Liver (tissue), 8 donors: ENCODE measurements at regions not wholly inside any gene's neighbourhood (a gene's known extent, or its start where the extent isn't known, plus 50 kb on each side); places are given as distances from the start of the nearest gene placed in this dataset.

Experiments
- DNase-seq: peaks from one replicate; pipeline ENCODE4 v3.0.0-alpha.2; 2017; ENCODE audit warnings: low spot score
- H3K27ac ChIP-seq, 2 donors: one replicate each; pipeline ENCODE4 v1.7.0; 2013; ENCODE audit warnings: inconsistent platforms in 2 of 2, low read length in 2 of 2, control low read depth in 1 of 2, low read depth in 1 of 2, mild to moderate bottlenecking in 1 of 2
- H3K27me3 ChIP-seq, 4 donors: one replicate each; pipeline versions ENCODE4 v1.6.1 to v1.7.0; 2013; ENCODE audit warnings: low read length in 3 of 4, inconsistent platforms in 1 of 4, mild to moderate bottlenecking in 1 of 4, moderate library complexity in 1 of 4; ENCODE audit not compliant: control insufficient read depth in 4 of 4, insufficient read depth in 4 of 4
- H3K36me3 ChIP-seq, 4 donors: one replicate each; pipeline versions ENCODE4 v1.6.1 to v1.7.0; 2013; ENCODE audit warnings: low read length in 3 of 4, mild to moderate bottlenecking in 3 of 4, low read depth in 1 of 4, moderate library complexity in 1 of 4; ENCODE audit not compliant: control insufficient read depth in 4 of 4, insufficient read depth in 3 of 4
- H3K4me1 ChIP-seq, 4 donors: one replicate each; pipeline versions ENCODE4 v1.6.1 to v1.7.0; 2013; ENCODE audit warnings: low read length in 3 of 4, mild to moderate bottlenecking in 3 of 4, moderate library complexity in 1 of 4; ENCODE audit not compliant: control insufficient read depth in 4 of 4, insufficient read depth in 4 of 4
- H3K4me3 ChIP-seq, 3 donors: one replicate each; pipeline versions ENCODE4 v1.6.1 to v1.7.0; 2013; ENCODE audit warnings: low read length in 3 of 3, control low read depth in 1 of 3, low read depth in 1 of 3, mild to moderate bottlenecking in 1 of 3
- H3K9ac ChIP-seq, 2 donors: one replicate each; pipeline ENCODE4 v1.7.0; 2013; ENCODE audit warnings: low read length in 2 of 2, mild to moderate bottlenecking in 2 of 2, moderate library complexity in 2 of 2, control low read depth in 1 of 2, low read depth in 1 of 2
- H3K9me3 ChIP-seq, 4 donors: one replicate each; pipeline versions ENCODE4 v1.6.1 to v1.7.0; 2013; ENCODE audit warnings: low read length in 3 of 4; ENCODE audit not compliant: control insufficient read depth in 4 of 4
- CTCF ChIP-seq: fragments of 150-350 bp; IDR thresholded peaks from 2 replicates; pipeline ENCODE4 v1.5.1; 2017; ENCODE audit warnings: improper control_type of control experiment, low read depth, low read length; ENCODE audit not compliant: missing input control
- EGR1 ChIP-seq, 2 donors: IDR thresholded peaks; 2 replicates each; pipeline ENCODE4 v1.6.1; 2016 to 2018; ENCODE audit warnings: antibody characterized with exemption in 2 of 2, low read depth in 2 of 2
- FOXA1 ChIP-seq: IDR thresholded peaks from 2 replicates; pipeline ENCODE4 v1.6.1; 2016; ENCODE audit warnings: antibody characterized with exemption
- FOXA2 ChIP-seq: IDR thresholded peaks from 2 replicates; pipeline ENCODE4 v1.6.1; 2016; ENCODE audit warnings: antibody characterized with exemption
- GABPA ChIP-seq, 2 donors: IDR thresholded peaks in 1 of 2; conservative IDR thresholded peaks in 1 of 2; 2 replicates each; pipeline ENCODE4 v1.6.1; 2016; ENCODE audit warnings: antibody characterized with exemption in 2 of 2, mild to moderate bottlenecking in 1 of 2, moderate library complexity in 1 of 2
- HNF4A ChIP-seq, 2 donors: conservative IDR thresholded peaks; 2 replicates each; pipeline ENCODE4 v1.6.1; 2016; ENCODE audit warnings: antibody characterized with exemption in 2 of 2, mild to moderate bottlenecking in 2 of 2
- HNF4G ChIP-seq: IDR thresholded peaks from 2 replicates; pipeline ENCODE4 v1.6.1; 2016; ENCODE audit warnings: antibody characterized with exemption
- JUND ChIP-seq, 2 donors: IDR thresholded peaks; 2 replicates each; pipeline ENCODE4 v1.6.1; 2016; ENCODE audit warnings: antibody characterized with exemption in 2 of 2
- MAX ChIP-seq: IDR thresholded peaks from 2 replicates; pipeline ENCODE4 v1.6.1; 2016; ENCODE audit warnings: antibody characterized with exemption
- RAD21 ChIP-seq, 2 donors: IDR thresholded peaks; 2 replicates each; pipeline ENCODE4 v1.6.1; 2016; ENCODE audit warnings: antibody characterized with exemption in 2 of 2, mild to moderate bottlenecking in 2 of 2
- RXRA ChIP-seq, 2 donors: IDR thresholded peaks; 2 replicates each; pipeline ENCODE4 v1.6.1; 2017 to 2018; ENCODE audit warnings: antibody characterized with exemption in 2 of 2, mild to moderate bottlenecking in 1 of 2
- SP1 ChIP-seq: IDR thresholded peaks from 2 replicates; pipeline ENCODE4 v1.6.1; 2018; ENCODE audit warnings: antibody characterized with exemption, mild to moderate bottlenecking
- TAF1 ChIP-seq: conservative IDR thresholded peaks from 2 replicates; pipeline ENCODE4 v1.6.1; 2016; ENCODE audit warnings: antibody characterized with exemption, mild to moderate bottlenecking
- YY1 ChIP-seq: IDR thresholded peaks from 2 replicates; pipeline ENCODE4 v1.6.1; 2016; ENCODE audit warnings: antibody characterized with exemption, mild to moderate bottlenecking
- WGBS: extraction: QIAGEN DNeasy Blood & Tissue Kit; methylation state at CpG from one replicate; pipeline ENCODE4 v1.1.7; 2013; 5-methylcytosine and 5-hydroxymethylcytosine counted together
- TF ChIP-seq, protein P1 (sequence below): IDR thresholded peaks from 2 replicates; pipeline ENCODE4 v1.6.1; 2016; ENCODE audit warnings: antibody characterized with exemption
- TF ChIP-seq, protein P2 (sequence below): IDR thresholded peaks from 2 replicates; pipeline ENCODE4 v1.6.1; 2016; ENCODE audit warnings: antibody characterized with exemption
- TF ChIP-seq, protein P3 (sequence below): IDR thresholded peaks from 2 replicates; pipeline ENCODE4 v1.6.1; 2016; ENCODE audit warnings: antibody characterized with exemption, mild to moderate bottlenecking
- donor health status: healthy.
- donor health status: healthy.
- donor health status: healthy.
- donor health status: healthy.
- donor health status: healthy.

DNA sequence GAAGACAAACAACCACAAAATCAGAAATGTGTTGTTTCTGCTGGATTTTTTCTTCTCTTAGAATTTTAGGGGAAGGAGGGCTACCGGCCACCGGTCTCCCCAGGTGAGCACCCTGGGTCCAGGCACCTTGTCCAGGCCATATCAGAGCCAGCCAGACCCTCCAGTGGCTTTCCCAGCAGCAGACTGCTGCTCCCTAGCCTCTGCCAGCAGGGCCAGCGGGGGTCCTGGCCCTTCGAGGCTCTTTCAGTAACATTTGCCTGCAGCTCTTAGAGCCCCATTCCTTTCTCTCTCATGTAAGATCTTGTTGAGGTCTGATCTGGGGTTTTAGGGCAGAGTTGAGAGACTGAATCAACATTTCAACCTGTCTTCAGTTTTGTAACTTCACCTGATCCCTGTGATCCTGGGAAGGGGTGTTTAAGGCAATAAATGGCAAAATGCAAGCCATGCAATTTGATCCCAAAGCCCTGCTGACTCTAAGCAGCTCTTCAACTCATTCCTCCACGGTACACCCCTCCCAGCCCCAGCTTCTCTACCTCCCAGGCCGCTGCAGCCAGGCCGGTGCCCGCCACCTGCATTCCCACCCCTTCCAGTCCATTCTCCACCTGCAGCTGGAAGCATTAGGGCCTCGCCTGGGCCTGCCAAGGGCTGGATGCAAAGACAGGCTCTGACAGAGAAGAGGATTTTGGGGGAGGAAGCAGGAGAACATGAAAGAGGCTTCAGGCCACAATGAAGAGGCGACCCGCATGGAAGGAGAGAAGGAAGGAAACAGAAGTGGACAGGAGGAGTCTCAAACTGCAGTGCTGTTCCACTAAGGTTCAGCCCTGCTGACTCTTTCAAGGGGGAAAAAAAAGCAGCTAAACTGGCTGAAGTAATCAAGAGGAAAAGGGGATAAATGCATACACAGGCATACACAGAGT, 113.0 kb upstream of the FGF3 start:
- TF ChIP-seq EGR1 (IDR thresholded peaks at IDR 0.05; ENCODE audit: low read depth in 2 of 2) (no peak), FOXA1 (no peak), GABPA (IDR thresholded peaks at IDR 0.05 in 1 of 2, conservative IDR thresholded peaks at IDR 0.05 in 1 of 2) (no peak), JUND (IDR thresholded peaks at IDR 0.05) (no peak), TAF1 (no peak), HNF4A (conservative IDR thresholded peaks at IDR 0.05) (no peak), CTCF (no peak), FOXA2 (no peak), YY1 (no peak), RXRA (IDR thresholded peaks at IDR 0.05) (no peak)
- TF ChIP-seq, protein P1, sequence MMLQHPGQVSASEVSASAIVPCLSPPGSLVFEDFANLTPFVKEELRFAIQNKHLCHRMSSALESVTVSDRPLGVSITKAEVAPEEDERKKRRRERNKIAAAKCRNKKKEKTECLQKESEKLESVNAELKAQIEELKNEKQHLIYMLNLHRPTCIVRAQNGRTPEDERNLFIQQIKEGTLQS = no peak
- TF ChIP-seq, protein P2, sequence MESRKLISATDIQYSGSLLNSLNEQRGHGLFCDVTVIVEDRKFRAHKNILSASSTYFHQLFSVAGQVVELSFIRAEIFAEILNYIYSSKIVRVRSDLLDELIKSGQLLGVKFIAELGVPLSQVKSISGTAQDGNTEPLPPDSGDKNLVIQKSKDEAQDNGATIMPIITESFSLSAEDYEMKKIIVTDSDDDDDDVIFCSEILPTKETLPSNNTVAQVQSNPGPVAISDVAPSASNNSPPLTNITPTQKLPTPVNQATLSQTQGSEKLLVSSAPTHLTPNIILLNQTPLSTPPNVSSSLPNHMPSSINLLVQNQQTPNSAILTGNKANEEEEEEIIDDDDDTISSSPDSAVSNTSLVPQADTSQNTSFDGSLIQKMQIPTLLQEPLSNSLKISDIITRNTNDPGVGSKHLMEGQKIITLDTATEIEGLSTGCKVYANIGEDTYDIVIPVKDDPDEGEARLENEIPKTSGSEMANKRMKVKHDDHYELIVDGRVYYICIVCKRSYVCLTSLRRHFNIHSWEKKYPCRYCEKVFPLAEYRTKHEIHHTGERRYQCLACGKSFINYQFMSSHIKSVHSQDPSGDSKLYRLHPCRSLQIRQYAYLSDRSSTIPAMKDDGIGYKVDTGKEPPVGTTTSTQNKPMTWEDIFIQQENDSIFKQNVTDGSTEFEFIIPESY = no peak
- TF ChIP-seq, protein P3, sequence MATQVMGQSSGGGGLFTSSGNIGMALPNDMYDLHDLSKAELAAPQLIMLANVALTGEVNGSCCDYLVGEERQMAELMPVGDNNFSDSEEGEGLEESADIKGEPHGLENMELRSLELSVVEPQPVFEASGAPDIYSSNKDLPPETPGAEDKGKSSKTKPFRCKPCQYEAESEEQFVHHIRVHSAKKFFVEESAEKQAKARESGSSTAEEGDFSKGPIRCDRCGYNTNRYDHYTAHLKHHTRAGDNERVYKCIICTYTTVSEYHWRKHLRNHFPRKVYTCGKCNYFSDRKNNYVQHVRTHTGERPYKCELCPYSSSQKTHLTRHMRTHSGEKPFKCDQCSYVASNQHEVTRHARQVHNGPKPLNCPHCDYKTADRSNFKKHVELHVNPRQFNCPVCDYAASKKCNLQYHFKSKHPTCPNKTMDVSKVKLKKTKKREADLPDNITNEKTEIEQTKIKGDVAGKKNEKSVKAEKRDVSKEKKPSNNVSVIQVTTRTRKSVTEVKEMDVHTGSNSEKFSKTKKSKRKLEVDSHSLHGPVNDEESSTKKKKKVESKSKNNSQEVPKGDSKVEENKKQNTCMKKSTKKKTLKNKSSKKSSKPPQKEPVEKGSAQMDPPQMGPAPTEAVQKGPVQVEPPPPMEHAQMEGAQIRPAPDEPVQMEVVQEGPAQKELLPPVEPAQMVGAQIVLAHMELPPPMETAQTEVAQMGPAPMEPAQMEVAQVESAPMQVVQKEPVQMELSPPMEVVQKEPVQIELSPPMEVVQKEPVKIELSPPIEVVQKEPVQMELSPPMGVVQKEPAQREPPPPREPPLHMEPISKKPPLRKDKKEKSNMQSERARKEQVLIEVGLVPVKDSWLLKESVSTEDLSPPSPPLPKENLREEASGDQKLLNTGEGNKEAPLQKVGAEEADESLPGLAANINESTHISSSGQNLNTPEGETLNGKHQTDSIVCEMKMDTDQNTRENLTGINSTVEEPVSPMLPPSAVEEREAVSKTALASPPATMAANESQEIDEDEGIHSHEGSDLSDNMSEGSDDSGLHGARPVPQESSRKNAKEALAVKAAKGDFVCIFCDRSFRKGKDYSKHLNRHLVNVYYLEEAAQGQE = no peak
- Histone ChIP-seq H3K36me3 (no peaks in the 10 kb centered on the region), H3K27me3 (no peaks in the 10 kb centered on the region), H3K27ac (no peak overlapping the region), H3K4me1 (no peaks in the 10 kb centered on the region), H3K4me3 (no peak overlapping the region), H3K9me3 (no peaks in the 10 kb centered on the region), H3K9ac (no peak overlapping the region)
- WGBS = 90% methylated on average over 11 of the region's 11 CpGs
- DNase-seq = no peak

DNA sequence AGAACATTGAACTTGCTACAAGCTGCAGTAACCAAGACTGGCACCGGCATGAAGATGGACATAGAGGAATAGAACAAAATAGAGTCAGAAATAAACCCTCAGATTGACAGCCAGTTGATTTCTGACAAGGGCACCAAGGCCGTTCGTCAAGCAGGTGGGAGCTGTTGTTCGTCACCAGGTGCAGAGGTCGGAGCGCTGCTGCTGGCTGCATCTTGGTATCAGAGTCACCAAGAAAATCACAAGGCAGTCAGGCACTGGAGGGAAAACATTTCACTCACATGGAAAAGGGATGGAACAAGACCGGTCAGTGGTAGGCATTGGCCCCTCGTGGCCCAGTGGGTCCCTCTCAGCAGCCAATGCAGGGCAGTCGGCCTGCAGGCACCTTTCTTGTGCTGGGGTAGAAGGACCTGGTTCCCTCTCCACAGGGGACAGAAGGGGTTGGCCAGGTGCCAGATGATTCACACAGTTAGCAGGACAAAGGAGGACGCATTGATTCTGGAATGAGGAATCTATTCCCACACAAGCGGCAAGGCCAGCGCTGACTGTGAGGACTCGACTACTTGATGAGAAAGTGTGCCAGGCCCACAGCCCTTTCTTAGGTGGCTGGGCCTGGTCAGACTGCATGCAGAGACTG, 115.8 kb upstream of the FGF3 start:
- H3K9ac ChIP-seq = no peak overlapping the region
- H3K4me1 ChIP-seq = peaks cover 0 to 3% (median 1%) of the 10 kb centered on the region in 4 donors
- H3K4me3 ChIP-seq = no peak overlapping the region
- 92% methylated on average over 13 of the region's 13 CpGs for WGBS
- no peak overlapping the region for H3K27ac ChIP-seq
- H3K9me3 ChIP-seq = no peaks in the 10 kb centered on the region
- H3K27me3 ChIP-seq = no peaks in the 10 kb centered on the region
- DNase-seq = no peak
- H3K36me3 ChIP-seq = no peaks in the 10 kb centered on the region
- no peak for TF ChIP-seq SP1
- TF ChIP-seq, protein P3 = no peak
- no peak for TF ChIP-seq FOXA2
- TF ChIP-seq MAX = no peak
- no peak for TF ChIP-seq HNF4G
- TF ChIP-seq JUND (IDR thresholded peaks at IDR 0.05) = no peak
- no peak for TF ChIP-seq GABPA (IDR thresholded peaks at IDR 0.05 in 1 of 2, conservative IDR thresholded peaks at IDR 0.05 in 1 of 2)
- no peak for TF ChIP-seq RXRA (IDR thresholded peaks at IDR 0.05)
- TF ChIP-seq RAD21 (IDR thresholded peaks at IDR 0.05) = no peak
- TF ChIP-seq, protein P1 = no peak
- TF ChIP-seq HNF4A (conservative IDR thresholded peaks at IDR 0.05) = no peak
- TF ChIP-seq TAF1 = no peak
- no peak for TF ChIP-seq EGR1 (IDR thresholded peaks at IDR 0.05; ENCODE audit: low read depth in 2 of 2)
